Activated CD4-positive, alpha-beta T cell treated with anti-CD3 and anti-CD28 coated beads, Interleukin-2, amount 50 U/mL, for 16 hours (primary cell): ENCODE measurements at regions not wholly inside any gene's neighbourhood (a gene's known extent, or its start where the extent isn't known, plus 50 kb on each side); places are given as distances from the start of the nearest gene placed in this dataset.
"Not testable (repeated sequence)": the region's sequence is repeated elsewhere in the genome, so short reads cannot be mapped to it uniquely, and the experiment has no call there.

Experiments used
- DNase-seq: peaks from one replicate; pipeline ENCODE4 v3.0.0-alpha.2; 2020

GRCh38 chr19:27887946-27888345 is 1325.0 kb downstream of the UQCRFS1 start:
- no peak for DNase-seq

GRCh38 chr19:27885359-27885758 is 1327.6 kb downstream of the UQCRFS1 start:
- DNase-seq = no peak

- no peak for DNase-seq
Measured at GRCh38 chr19:27884376-27884775, 1328.6 kb downstream of the UQCRFS1 start.

GRCh38 chr19:27881213-27881612 is 1331.7 kb downstream of the UQCRFS1 start:
- DNase-seq = no peak

GRCh38 chr19:27876976-27877512 is 1335.9 kb downstream of the UQCRFS1 start:
- no peak for DNase-seq

- no peak for DNase-seq
Measured at GRCh38 chr19:27876489-27876888, 1336.5 kb downstream of the UQCRFS1 start.

- no peak for DNase-seq
Measured at GRCh38 chr19:27872370-27872769, 1340.6 kb downstream of the UQCRFS1 start.

- no peak for DNase-seq
Measured at GRCh38 chr19:27870293-27870692, 1342.7 kb downstream of the UQCRFS1 start.

GRCh38 chr19:27868007-27868406 is 1344.9 kb downstream of the UQCRFS1 start:
- no peak for DNase-seq

- no peak for DNase-seq
Measured at GRCh38 chr19:27865927-27866777, 1346.8 kb downstream of the UQCRFS1 start.

GRCh38 chr19:27861411-27861975 is 1351.5 kb downstream of the UQCRFS1 start:
- DNase-seq = no peak

GRCh38 chr19:27860309-27860934 is 1352.5 kb downstream of the UQCRFS1 start:
- no peak for DNase-seq

- no peak for DNase-seq
Measured at GRCh38 chr19:27859689-27860088, 1353.3 kb downstream of the UQCRFS1 start.

- no peak for DNase-seq
Measured at GRCh38 chr19:27858981-27859581, 1353.9 kb downstream of the UQCRFS1 start.

- not testable (repeated sequence) for DNase-seq
Measured at GRCh38 chr19:27852931-27853330, 1360.0 kb downstream of the UQCRFS1 start.

- DNase-seq = no peak
Measured at GRCh38 chr19:27851543-27852060, 1361.3 kb downstream of the UQCRFS1 start.

GRCh38 chr19:27851002-27851481 is 1361.9 kb downstream of the UQCRFS1 start:
- DNase-seq = no peak

GRCh38 chr19:27846944-27847343 is 1366.0 kb downstream of the UQCRFS1 start:
- DNase-seq = no peak

- DNase-seq = no peak
Measured at GRCh38 chr19:27844261-27844660, 1368.7 kb downstream of the UQCRFS1 start.

- no peak for DNase-seq
Measured at GRCh38 chr19:27843861-27844260, 1369.1 kb downstream of the UQCRFS1 start.

- no peak for DNase-seq
Measured at GRCh38 chr19:27833031-27833430, 1379.9 kb downstream of the UQCRFS1 start.

GRCh38 chr19:27828829-27829228 is 1384.1 kb downstream of the UQCRFS1 start:
- no peak for DNase-seq

GRCh38 chr19:27824108-27824507 is 1388.8 kb downstream of the UQCRFS1 start:
- DNase-seq = no peak
